Mesendoderm (in vitro differentiated cells): ENCODE measurements at regions not wholly inside any gene's neighbourhood (a gene's known extent, or its start where the extent isn't known, plus 50 kb on each side); places are given as distances from the start of the nearest gene placed in this dataset.
A peak's percentile ranks its signal among the peaks of the same experiment; 100 is the strongest.

Experiments used
- DNase-seq: peaks from one replicate; pipeline ENCODE4 v3.0.0; 2013
- H2AK5ac ChIP-seq: 2 replicates; pipeline ENCODE4 v1.6.1; 2013; ENCODE audit warnings: low read length, inconsistent platforms
- H2BK120ac ChIP-seq: 2 replicates; pipeline ENCODE4 v1.6.1; 2013; ENCODE audit warnings: low read depth, mild to moderate bottlenecking, low read length, moderate library complexity, mixed read lengths
- H2BK15ac ChIP-seq: replicated peaks from 2 replicates; pipeline ENCODE4 v1.6.1; 2013; ENCODE audit warnings: low read depth, mild to moderate bottlenecking, moderate library complexity
- H2BK5ac ChIP-seq: 2 replicates; pipeline ENCODE4 v1.6.1; 2013; ENCODE audit warnings: low read length, inconsistent platforms
- H3K18ac ChIP-seq: 2 replicates; pipeline ENCODE4 v1.6.1; 2013; ENCODE audit warnings: mild to moderate bottlenecking, low read length, mixed read lengths
- H3K23ac ChIP-seq: one replicate; pipeline ENCODE4 v1.6.1; 2013; ENCODE audit warnings: low read length
- H3K27ac ChIP-seq: 2 replicates; pipeline ENCODE4 v1.5.1; 2013; ENCODE audit warnings: low read depth, mild to moderate bottlenecking, inconsistent platforms, low read length, moderate library complexity
- H3K27me3 ChIP-seq: 2 replicates; pipeline ENCODE4 v1.6.1; 2013; ENCODE audit warnings: low read length, control low read depth, mild to moderate bottlenecking, inconsistent platforms; ENCODE audit not compliant: insufficient read depth, poor library complexity
- H3K36me3 ChIP-seq: 2 replicates; pipeline ENCODE4 v1.6.1; 2013; ENCODE audit warnings: low read length, inconsistent platforms; ENCODE audit not compliant: control insufficient read depth, insufficient read depth
- H3K4ac ChIP-seq: one replicate; pipeline ENCODE4 v1.6.1; 2013; ENCODE audit warnings: low read depth, mild to moderate bottlenecking, low read length, moderate library complexity
- H3K4me1 ChIP-seq: 2 replicates; pipeline ENCODE4 v1.6.1; 2013; ENCODE audit warnings: low read depth, low read length, inconsistent platforms; ENCODE audit not compliant: control insufficient read depth
- H3K4me2 ChIP-seq: 2 replicates; pipeline ENCODE4 v1.6.1; 2013; ENCODE audit warnings: low read length
- H3K4me3 ChIP-seq: 2 replicates; pipeline ENCODE4 v1.5.1; 2013; ENCODE audit warnings: mild to moderate bottlenecking, low read length
- H3K56ac ChIP-seq: one replicate; pipeline ENCODE4 v1.6.1; 2013; ENCODE audit warnings: low read length
- H3K79me1 ChIP-seq: 2 replicates; pipeline ENCODE4 v1.6.1; 2013; ENCODE audit warnings: low read length, inconsistent platforms
- H3K79me2 ChIP-seq: 2 replicates; pipeline ENCODE4 v1.6.1; 2013; ENCODE audit warnings: mild to moderate bottlenecking, low read length; ENCODE audit not compliant: control insufficient read depth, insufficient read depth
- H3K9ac ChIP-seq: 2 replicates; pipeline ENCODE4 v1.6.1; 2013; ENCODE audit warnings: low read length, inconsistent platforms
- H4K5ac ChIP-seq: one replicate; pipeline ENCODE4 v1.6.1; 2013; ENCODE audit warnings: low read length
- H4K8ac ChIP-seq: one replicate; pipeline ENCODE4 v1.6.1; 2013; ENCODE audit warnings: low read depth, mild to moderate bottlenecking, control low read depth, low read length, moderate library complexity
- WGBS: extraction: QIAGEN DNeasy Blood & Tissue Kit; methylation state at CpG from one replicate; pipeline ENCODE4 v1.1.7; 2013; ENCODE audit warnings: low lambda C conversion rate, missing lambda C conversion rate; ENCODE audit not compliant: insufficient coverage; ENCODE audit errors: extremely low coverage; 5-methylcytosine and 5-hydroxymethylcytosine counted together

GRCh38 chr10:111354859-111355258 is 278.0 kb downstream of the ADRA2A start:
- Histone ChIP-seq H2BK15ac (no peak overlapping the region), H4K5ac (no peak overlapping the region), H3K23ac (no peak overlapping the region), H3K56ac (no peak overlapping the region), H3K4me1 (no peaks in the 10 kb centered on the region), H3K4me3 (no peak overlapping the region), H3K9ac (no peak overlapping the region), H2BK5ac (no peak overlapping the region), H3K27ac (no peak overlapping the region), H3K36me3 (no peaks in the 10 kb centered on the region), H3K79me1 (no peaks in the 10 kb centered on the region), H3K79me2 (no peaks in the 10 kb centered on the region), H3K27me3 (no peaks in the 10 kb centered on the region), H3K18ac (no peak overlapping the region), H3K4ac (no peak overlapping the region), H2AK5ac (no peak overlapping the region), H2BK120ac (no peak overlapping the region), H4K8ac (no peak overlapping the region), H3K4me2 (no peak overlapping the region)
- DNase-seq, result no peak
- WGBS, result no CpG with 5 or more reads among the region's 1 CpG

GRCh38 chr10:111356571-111356970 is 279.7 kb downstream of the ADRA2A start:
- Histone ChIP-seq H3K9ac (no peak overlapping the region), H4K5ac (no peak overlapping the region), H3K27ac (no peak overlapping the region), H4K8ac (no peak overlapping the region), H3K27me3 (no peaks in the 10 kb centered on the region), H2BK5ac (no peak overlapping the region), H3K79me2 (no peaks in the 10 kb centered on the region), H3K4me3 (no peak overlapping the region), H3K36me3 (no peaks in the 10 kb centered on the region), H3K18ac (no peak overlapping the region), H3K4ac (no peak overlapping the region), H2AK5ac (no peak overlapping the region), H2BK15ac (no peak overlapping the region), H3K56ac (no peak overlapping the region), H3K23ac (no peak overlapping the region), H3K4me1 (no peaks in the 10 kb centered on the region), H3K4me2 (no peak overlapping the region), H3K79me1 (no peaks in the 10 kb centered on the region), H2BK120ac (no peak overlapping the region)
- no peak for DNase-seq
- no CpG with 5 or more reads among the region's 3 CpGs for WGBS

GRCh38 chr10:111357859-111358258 is 281.0 kb downstream of the ADRA2A start:
- no peak overlapping the region for H3K4ac ChIP-seq
- no peaks in the 10 kb centered on the region for H3K79me1 ChIP-seq
- no peak overlapping the region for H2AK5ac ChIP-seq

GRCh38 chr10:111360260-111360925 is 283.6 kb downstream of the ADRA2A start:
- Histone ChIP-seq H3K4ac (no peak overlapping the region), H2AK5ac (no peak overlapping the region), H3K27me3 (no peaks in the 10 kb centered on the region), H3K56ac (no peak overlapping the region), H3K18ac (no peak overlapping the region), H3K79me2 (no peaks in the 10 kb centered on the region), H3K4me3 (no peak overlapping the region), H3K4me1 (no peaks in the 10 kb centered on the region), H2BK120ac (no peak overlapping the region), H3K79me1 (no peaks in the 10 kb centered on the region), H3K9ac (no peak overlapping the region), H3K27ac (no peak overlapping the region), H3K23ac (no peak overlapping the region), H3K36me3 (no peaks in the 10 kb centered on the region), H2BK15ac (no peak overlapping the region), H3K4me2 (no peak overlapping the region), H2BK5ac (no peak overlapping the region), H4K8ac (no peak overlapping the region), H4K5ac (no peak overlapping the region)
- WGBS, result no CpG with 5 or more reads among the region's 5 CpGs
- peak; percentile 95 for DNase-seq

More at GRCh38 chr10:111357859-111358258, 281.0 kb downstream of the ADRA2A start:
- H3K27ac ChIP-seq, result no peak overlapping the region
- no peak overlapping the region for H3K56ac ChIP-seq
- no peak overlapping the region for H4K8ac ChIP-seq
- no peaks in the 10 kb centered on the region for H3K36me3 ChIP-seq
- no peak overlapping the region for H3K23ac ChIP-seq
- H3K9ac ChIP-seq, result no peak overlapping the region
- no peak overlapping the region for H2BK5ac ChIP-seq
- no peak overlapping the region for H2BK15ac ChIP-seq
- no peak overlapping the region for H3K4me3 ChIP-seq
- no peak for DNase-seq
- WGBS, result no CpG with 5 or more reads among the region's 1 CpG
- H3K27me3 ChIP-seq, result no peaks in the 10 kb centered on the region
- no peaks in the 10 kb centered on the region for H3K4me1 ChIP-seq
- H4K5ac ChIP-seq, result no peak overlapping the region
- H3K18ac ChIP-seq, result no peak overlapping the region
- H3K4me2 ChIP-seq, result no peak overlapping the region
- H3K79me2 ChIP-seq, result no peaks in the 10 kb centered on the region
- no peak overlapping the region for H2BK120ac ChIP-seq

- no peak overlapping the region for H3K56ac ChIP-seq
- no peak overlapping the region for H2AK5ac ChIP-seq
- H3K4ac ChIP-seq, result no peak overlapping the region
- no peak overlapping the region for H2BK5ac ChIP-seq
- no peak overlapping the region for H3K27ac ChIP-seq
- no peaks in the 10 kb centered on the region for H3K36me3 ChIP-seq
- no peak overlapping the region for H2BK15ac ChIP-seq
- H3K79me2 ChIP-seq, result no peaks in the 10 kb centered on the region
- no peak overlapping the region for H3K4me3 ChIP-seq
- H4K8ac ChIP-seq, result no peak overlapping the region
- no peaks in the 10 kb centered on the region for H3K27me3 ChIP-seq
- H3K23ac ChIP-seq, result no peak overlapping the region
- no peak overlapping the region for H2BK120ac ChIP-seq
- H4K5ac ChIP-seq, result no peak overlapping the region
- H3K9ac ChIP-seq, result no peak overlapping the region
- no peaks in the 10 kb centered on the region for H3K79me1 ChIP-seq
- no peak overlapping the region for H3K18ac ChIP-seq
- no peak for DNase-seq
- WGBS, result no CpG with 5 or more reads among the region's 2 CpGs
- H3K4me1 ChIP-seq, result peaks cover 5% of the 10 kb centered on the region
- no peak overlapping the region for H3K4me2 ChIP-seq
Measured at GRCh38 chr10:111367531-111367930, 290.7 kb downstream of the ADRA2A start.

GRCh38 chr10:111370101-111370500 is 293.3 kb downstream of the ADRA2A start:
- Histone ChIP-seq H3K23ac (no peak overlapping the region), H3K56ac (peak overlapping the region; percentile 47), H2AK5ac (no peak overlapping the region), H3K4me3 (no peak overlapping the region), H3K4me1 (peaks cover 5% of the 10 kb centered on the region), H2BK120ac (no peak overlapping the region), H4K8ac (no peak overlapping the region), H3K9ac (no peak overlapping the region), H3K79me2 (no peaks in the 10 kb centered on the region), H3K27me3 (no peaks in the 10 kb centered on the region), H2BK5ac (no peak overlapping the region), H3K27ac (peak overlapping the region; percentile 66), H2BK15ac (no peak overlapping the region), H3K4me2 (no peak overlapping the region), H3K4ac (no peak overlapping the region), H4K5ac (no peak overlapping the region), H3K79me1 (no peaks in the 10 kb centered on the region), H3K18ac (no peak overlapping the region), H3K36me3 (no peaks in the 10 kb centered on the region)
- WGBS, result no CpG with 5 or more reads among the region's 3 CpGs
- peak; percentile 70 for DNase-seq
